ENCODE measurements at regions not wholly inside any gene's neighbourhood (a gene's known extent, or its start where the extent isn't known, plus 50 kb on each side); places are given as distances from the start of the nearest gene placed in this dataset.

DNA sequence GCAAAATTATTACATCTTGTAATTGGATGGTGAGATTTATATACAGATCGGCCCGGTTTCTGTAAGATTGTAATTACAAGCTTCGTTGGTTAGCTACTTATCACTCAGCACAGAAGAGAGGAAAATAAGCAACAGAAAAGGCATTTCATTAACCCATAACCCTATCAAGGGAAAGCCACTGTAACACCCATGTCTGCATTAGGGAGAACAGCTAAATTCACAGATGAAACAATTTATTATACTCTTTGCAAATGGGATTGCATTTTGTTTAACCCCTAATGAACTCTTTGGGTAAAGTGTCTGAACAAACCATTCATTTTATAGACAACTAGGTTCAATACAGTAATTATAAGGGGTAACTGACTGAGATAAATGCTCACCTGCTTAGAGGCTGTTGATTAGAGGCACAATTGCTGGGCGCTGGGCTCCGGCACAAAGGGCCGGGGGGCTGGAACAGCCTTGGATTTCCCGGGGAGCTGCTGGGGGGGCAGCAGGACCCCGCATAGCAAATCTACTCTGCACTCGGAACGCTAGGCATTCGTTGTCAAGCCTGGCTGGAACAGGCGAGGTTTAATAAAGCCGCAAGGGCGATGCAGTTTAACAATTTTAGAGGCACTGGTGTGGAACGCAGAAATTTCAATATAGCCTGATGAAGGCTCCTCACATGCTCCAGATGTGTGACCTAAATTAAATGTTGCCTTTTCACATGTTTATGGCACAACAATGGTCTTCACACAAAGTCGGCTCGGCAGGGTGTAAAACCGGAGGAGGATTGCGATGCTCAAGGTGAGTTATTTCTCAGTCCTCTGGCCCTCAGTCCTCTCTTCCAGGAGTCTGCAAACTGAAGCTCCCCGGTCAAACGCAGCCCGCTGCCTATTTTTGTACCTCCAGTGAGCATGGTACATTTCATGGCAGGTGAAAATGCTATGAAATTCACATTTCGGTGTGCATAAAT is 134.0 kb upstream of the IRX6 start:
- no peak overlapping the region for H3K4me3 ChIP-seq
- no peak overlapping the region for H3K27ac ChIP-seq
- no peak for ATAC-seq
- H3K4me1 ChIP-seq: no peaks in the 10 kb centered on the region
- TF ChIP-seq, protein P1, sequence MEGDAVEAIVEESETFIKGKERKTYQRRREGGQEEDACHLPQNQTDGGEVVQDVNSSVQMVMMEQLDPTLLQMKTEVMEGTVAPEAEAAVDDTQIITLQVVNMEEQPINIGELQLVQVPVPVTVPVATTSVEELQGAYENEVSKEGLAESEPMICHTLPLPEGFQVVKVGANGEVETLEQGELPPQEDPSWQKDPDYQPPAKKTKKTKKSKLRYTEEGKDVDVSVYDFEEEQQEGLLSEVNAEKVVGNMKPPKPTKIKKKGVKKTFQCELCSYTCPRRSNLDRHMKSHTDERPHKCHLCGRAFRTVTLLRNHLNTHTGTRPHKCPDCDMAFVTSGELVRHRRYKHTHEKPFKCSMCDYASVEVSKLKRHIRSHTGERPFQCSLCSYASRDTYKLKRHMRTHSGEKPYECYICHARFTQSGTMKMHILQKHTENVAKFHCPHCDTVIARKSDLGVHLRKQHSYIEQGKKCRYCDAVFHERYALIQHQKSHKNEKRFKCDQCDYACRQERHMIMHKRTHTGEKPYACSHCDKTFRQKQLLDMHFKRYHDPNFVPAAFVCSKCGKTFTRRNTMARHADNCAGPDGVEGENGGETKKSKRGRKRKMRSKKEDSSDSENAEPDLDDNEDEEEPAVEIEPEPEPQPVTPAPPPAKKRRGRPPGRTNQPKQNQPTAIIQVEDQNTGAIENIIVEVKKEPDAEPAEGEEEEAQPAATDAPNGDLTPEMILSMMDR (IDR thresholded peaks at IDR 0.05): no peak
- TF ChIP-seq EP300 (IDR thresholded peaks at IDR 0.05) (no peak), POLR2A (IDR thresholded peaks at IDR 0.05) (no peak), POLR2AphosphoS5 (IDR thresholded peaks at IDR 0.05) (no peak)
- H3K36me3 ChIP-seq: no peaks in the 10 kb centered on the region
- 35 to 59% methylated on average over 14 to 20 of the region's 23 CpGs for WGBS, 2 donors (ENCODE audit: low coverage in 1 of 2)
- H3K9me3 ChIP-seq: peaks cover 0 to 16% (median 0%) of the 10 kb centered on the region in 3 donors
- peaks cover 38% of the 10 kb centered on the region for H3K27me3 ChIP-seq

DNA sequence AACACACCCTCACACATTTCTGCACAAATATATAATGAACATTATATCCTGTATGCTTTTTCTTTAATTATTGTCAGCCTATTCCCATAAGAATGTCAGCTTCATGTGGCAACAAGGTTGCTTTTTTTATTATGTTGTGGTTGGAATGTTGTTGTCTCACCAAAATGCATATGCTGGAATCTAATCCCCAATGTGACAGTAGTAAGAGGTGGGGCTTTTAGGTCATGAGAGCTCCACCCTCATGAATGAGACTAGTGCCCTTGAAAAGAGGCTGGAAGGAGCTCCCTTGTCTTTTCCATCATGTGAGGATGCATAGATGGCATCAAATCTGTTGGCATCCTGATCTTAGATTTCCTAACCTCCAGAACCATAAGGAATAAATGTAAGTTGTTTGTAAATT is 131.3 kb upstream of the IRX6 start:
- H3K9me3 ChIP-seq: peaks cover 0 to 16% (median 0%) of the 10 kb centered on the region in 3 donors
- ATAC-seq: no peak
- TF ChIP-seq POLR2AphosphoS5 (IDR thresholded peaks at IDR 0.05) (no peak), POLR2A (IDR thresholded peaks at IDR 0.05) (no peak), EP300 (IDR thresholded peaks at IDR 0.05) (no peak)
- TF ChIP-seq, protein P1 (IDR thresholded peaks at IDR 0.05): no peak
- H3K36me3 ChIP-seq: no peaks in the 10 kb centered on the region
- H3K4me1 ChIP-seq: no peaks in the 10 kb centered on the region
- peaks cover 29% of the 10 kb centered on the region for H3K27me3 ChIP-seq
- H3K27ac ChIP-seq: no peak overlapping the region
- H3K4me3 ChIP-seq: no peak overlapping the region

DNA sequence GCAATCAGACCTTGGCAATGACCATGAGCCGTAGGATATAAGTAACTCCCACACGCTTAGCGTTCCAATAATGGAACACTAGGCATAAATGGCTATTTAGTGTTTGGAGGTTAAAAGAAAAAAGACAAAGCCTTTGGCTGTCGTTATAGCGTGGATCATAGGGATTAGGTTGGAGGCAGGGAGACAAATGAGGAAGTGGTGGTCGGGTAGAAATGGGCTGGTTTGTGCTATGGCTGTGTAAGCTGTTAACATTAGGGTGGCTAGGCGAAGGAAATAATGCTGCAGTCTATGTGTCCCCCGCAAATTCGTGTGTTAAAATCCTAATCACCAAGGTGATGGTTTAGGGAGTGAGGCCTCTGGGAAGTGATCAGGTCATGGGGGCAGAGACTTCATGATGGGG is 120.4 kb upstream of the IRX6 start:
- WGBS, 2 donors (ENCODE audit: low coverage in 1 of 2): 74 to 88% methylated on average over 4 to 9 of the region's 9 CpGs
- ATAC-seq: no peak
- Histone ChIP-seq H3K9me3 (no peaks in the 10 kb centered on the region), H3K4me1 (no peaks in the 10 kb centered on the region), H3K4me3 (no peak overlapping the region), H3K27ac (no peak overlapping the region), H3K27me3 (peaks cover 15% of the 10 kb centered on the region), H3K36me3 (no peaks in the 10 kb centered on the region)
- TF ChIP-seq, protein P1 (IDR thresholded peaks at IDR 0.05): no peak
- no peak for TF ChIP-seq POLR2A (IDR thresholded peaks at IDR 0.05)
- no peak for TF ChIP-seq EP300 (IDR thresholded peaks at IDR 0.05)
- no peak for TF ChIP-seq POLR2AphosphoS5 (IDR thresholded peaks at IDR 0.05)

DNA sequence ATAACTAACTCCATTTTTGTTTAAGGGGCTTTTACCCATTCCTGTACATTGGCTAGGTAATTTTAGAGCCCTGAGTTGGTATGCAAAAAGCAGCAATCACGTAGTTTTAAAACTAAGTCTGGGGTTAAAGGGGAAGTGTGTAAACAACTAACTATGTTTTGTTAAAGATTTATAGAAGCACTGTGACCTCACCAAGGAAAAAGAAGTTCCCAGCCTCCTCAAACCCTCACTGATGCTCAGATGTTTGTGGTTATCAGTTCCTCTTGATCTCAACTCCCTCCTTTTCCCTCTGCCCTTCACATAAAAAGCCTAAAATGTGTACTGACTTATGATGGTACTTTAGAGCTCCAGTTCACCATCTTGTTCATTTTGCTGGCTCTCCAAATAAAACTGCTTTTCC is 119.9 kb upstream of the IRX6 start:
- peaks cover 15% of the 10 kb centered on the region for H3K27me3 ChIP-seq
- H3K9me3 ChIP-seq: no peaks in the 10 kb centered on the region
- TF ChIP-seq POLR2AphosphoS5 (IDR thresholded peaks at IDR 0.05) (no peak), EP300 (IDR thresholded peaks at IDR 0.05) (no peak), POLR2A (IDR thresholded peaks at IDR 0.05) (no peak)
- TF ChIP-seq, protein P1 (IDR thresholded peaks at IDR 0.05): no peak
- no peak overlapping the region for H3K4me3 ChIP-seq
- no peaks in the 10 kb centered on the region for H3K4me1 ChIP-seq
- no peak overlapping the region for H3K27ac ChIP-seq
- no peak for ATAC-seq
- WGBS, 2 donors (ENCODE audit: low coverage in 1 of 2): 42% methylated on average over 1 of the region's 1 CpG; no CpG with 5 or more reads in 1 of the 2 donors
- no peaks in the 10 kb centered on the region for H3K36me3 ChIP-seq

DNA sequence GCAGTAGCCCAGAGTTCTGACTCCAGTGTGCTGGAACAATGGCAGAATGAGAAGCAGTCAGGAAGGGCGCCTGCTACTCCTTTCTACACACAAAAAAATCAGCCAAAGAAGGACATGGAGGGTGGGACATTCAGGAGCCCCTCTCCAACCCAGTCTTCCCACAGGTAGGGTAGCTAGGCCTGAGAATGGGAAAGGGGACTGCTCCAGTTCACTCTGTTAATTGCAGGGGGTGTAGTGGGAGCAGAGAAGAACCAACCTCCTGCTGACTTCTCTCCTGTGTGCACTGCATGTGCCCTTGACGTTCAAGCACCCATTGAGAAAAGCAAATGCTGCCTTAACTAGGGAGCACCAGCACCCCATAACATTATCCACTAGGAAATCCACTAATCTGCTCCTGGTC is 119.1 kb upstream of the IRX6 start:
- no peaks in the 10 kb centered on the region for H3K36me3 ChIP-seq
- no peaks in the 10 kb centered on the region for H3K4me1 ChIP-seq
- peaks cover 15% of the 10 kb centered on the region for H3K27me3 ChIP-seq
- no peak overlapping the region for H3K4me3 ChIP-seq
- TF ChIP-seq EP300 (IDR thresholded peaks at IDR 0.05) (no peak), POLR2AphosphoS5 (IDR thresholded peaks at IDR 0.05) (no peak)
- TF ChIP-seq, protein P1 (IDR thresholded peaks at IDR 0.05): no peak
- 58 to 69% methylated on average over 2 of the region's 2 CpGs for WGBS, 2 donors (ENCODE audit: low coverage in 1 of 2)
- H3K9me3 ChIP-seq: no peaks in the 10 kb centered on the region
- ATAC-seq: no peak
- H3K27ac ChIP-seq: no peak overlapping the region
